ENCODE measurements at regions not wholly inside any gene's neighbourhood (a gene's known extent, or its start where the extent isn't known, plus 50 kb on each side); places are given as distances from the start of the nearest gene placed in this dataset.

- no peaks in the 10 kb centered on the region for H4K20me1 ChIP-seq (ENCODE audit: insufficient read depth)
- no peaks in the 10 kb centered on the region for H3K36me3 ChIP-seq (ENCODE audit: insufficient read depth)
- H3K79me2 ChIP-seq (ENCODE audit: insufficient read depth, low read depth), result no peaks in the 10 kb centered on the region
- no peak overlapping the region for H2AFZ ChIP-seq (ENCODE audit: low read depth)
- H3K27ac ChIP-seq, result no peak overlapping the region
- no peaks in the 10 kb centered on the region for H3K27me3 ChIP-seq (ENCODE audit: insufficient read depth, low read depth)
- no peak overlapping the region for H3K9ac ChIP-seq
- no peak overlapping the region for H3K4me3 ChIP-seq (IDR thresholded peaks at IDR 0.05; ENCODE audit: insufficient read depth, low read depth, low read length)
- TF ChIP-seq, protein P1, sequence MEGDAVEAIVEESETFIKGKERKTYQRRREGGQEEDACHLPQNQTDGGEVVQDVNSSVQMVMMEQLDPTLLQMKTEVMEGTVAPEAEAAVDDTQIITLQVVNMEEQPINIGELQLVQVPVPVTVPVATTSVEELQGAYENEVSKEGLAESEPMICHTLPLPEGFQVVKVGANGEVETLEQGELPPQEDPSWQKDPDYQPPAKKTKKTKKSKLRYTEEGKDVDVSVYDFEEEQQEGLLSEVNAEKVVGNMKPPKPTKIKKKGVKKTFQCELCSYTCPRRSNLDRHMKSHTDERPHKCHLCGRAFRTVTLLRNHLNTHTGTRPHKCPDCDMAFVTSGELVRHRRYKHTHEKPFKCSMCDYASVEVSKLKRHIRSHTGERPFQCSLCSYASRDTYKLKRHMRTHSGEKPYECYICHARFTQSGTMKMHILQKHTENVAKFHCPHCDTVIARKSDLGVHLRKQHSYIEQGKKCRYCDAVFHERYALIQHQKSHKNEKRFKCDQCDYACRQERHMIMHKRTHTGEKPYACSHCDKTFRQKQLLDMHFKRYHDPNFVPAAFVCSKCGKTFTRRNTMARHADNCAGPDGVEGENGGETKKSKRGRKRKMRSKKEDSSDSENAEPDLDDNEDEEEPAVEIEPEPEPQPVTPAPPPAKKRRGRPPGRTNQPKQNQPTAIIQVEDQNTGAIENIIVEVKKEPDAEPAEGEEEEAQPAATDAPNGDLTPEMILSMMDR (conservative IDR thresholded peaks at IDR 0.05; ENCODE audit: low read depth, low read length), result no peak
- no peak overlapping the region for H3K4me2 ChIP-seq
- no peaks in the 10 kb centered on the region for H3K4me1 ChIP-seq (ENCODE audit: low read depth, poor library complexity, severe bottlenecking)
These were observed 137.8 kb upstream of the MSX1 start for GRCh38 chr4:4721636-4722035.

GRCh38 chr4:4720646-4721045 lies 138.8 kb upstream of the MSX1 start:
- H4K20me1 ChIP-seq (ENCODE audit: insufficient read depth), result no peaks in the 10 kb centered on the region
- H3K27me3 ChIP-seq (ENCODE audit: insufficient read depth, low read depth), result no peaks in the 10 kb centered on the region
- TF ChIP-seq, protein P1 (conservative IDR thresholded peaks at IDR 0.05; ENCODE audit: low read depth, low read length), result no peak
- no peak overlapping the region for H3K27ac ChIP-seq
- H3K4me3 ChIP-seq (IDR thresholded peaks at IDR 0.05; ENCODE audit: insufficient read depth, low read depth, low read length), result no peak overlapping the region
- H3K79me2 ChIP-seq (ENCODE audit: insufficient read depth, low read depth), result no peaks in the 10 kb centered on the region
- H3K4me1 ChIP-seq (ENCODE audit: low read depth, poor library complexity, severe bottlenecking), result no peaks in the 10 kb centered on the region
- H2AFZ ChIP-seq (ENCODE audit: low read depth), result no peak overlapping the region
- H3K9ac ChIP-seq, result no peak overlapping the region
- no peak overlapping the region for H3K4me2 ChIP-seq
- no peaks in the 10 kb centered on the region for H3K36me3 ChIP-seq (ENCODE audit: insufficient read depth)

DNA sequence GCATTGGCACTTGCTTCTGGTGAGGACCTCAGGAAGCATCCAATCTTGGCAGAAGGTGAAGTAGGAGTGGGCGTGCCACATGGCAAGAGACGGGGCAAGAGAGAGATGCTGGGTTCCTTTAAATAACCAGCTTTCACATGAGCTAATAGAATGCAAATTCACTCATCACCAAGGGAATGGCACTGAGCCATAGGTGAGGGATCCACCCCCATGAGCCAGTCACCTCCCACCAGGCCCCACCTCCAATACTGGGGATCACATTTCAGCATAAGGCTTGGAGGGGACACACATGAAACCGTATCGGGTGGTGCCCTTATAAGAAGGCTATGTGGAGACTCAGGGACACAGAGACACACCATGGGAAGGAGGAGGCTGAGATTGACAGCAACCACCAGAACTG lies 140.0 kb upstream of the MSX1 start:
- Histone ChIP-seq H3K79me2 (ENCODE audit: insufficient read depth, low read depth) (no peaks in the 10 kb centered on the region), H3K4me1 (ENCODE audit: low read depth, poor library complexity, severe bottlenecking) (no peaks in the 10 kb centered on the region), H3K27me3 (ENCODE audit: insufficient read depth, low read depth) (no peaks in the 10 kb centered on the region), H3K4me3 (IDR thresholded peaks at IDR 0.05; ENCODE audit: insufficient read depth, low read depth, low read length) (no peak overlapping the region), H3K4me2 (no peak overlapping the region), H2AFZ (ENCODE audit: low read depth) (no peak overlapping the region), H4K20me1 (ENCODE audit: insufficient read depth) (no peaks in the 10 kb centered on the region), H3K36me3 (ENCODE audit: insufficient read depth) (no peaks in the 10 kb centered on the region), H3K9ac (no peak overlapping the region), H3K27ac (no peak overlapping the region)
- TF ChIP-seq, protein P1 (conservative IDR thresholded peaks at IDR 0.05; ENCODE audit: low read depth, low read length), result no peak

GRCh38 chr4:4717692-4718091 lies 141.8 kb upstream of the MSX1 start:
- H2AFZ ChIP-seq (ENCODE audit: low read depth), result no peak overlapping the region
- H3K27me3 ChIP-seq (ENCODE audit: insufficient read depth, low read depth), result no peaks in the 10 kb centered on the region
- no peak overlapping the region for H3K9ac ChIP-seq
- no peak overlapping the region for H3K27ac ChIP-seq
- H4K20me1 ChIP-seq (ENCODE audit: insufficient read depth), result no peaks in the 10 kb centered on the region
- H3K4me1 ChIP-seq (ENCODE audit: low read depth, poor library complexity, severe bottlenecking), result no peaks in the 10 kb centered on the region
- no peak overlapping the region for H3K4me3 ChIP-seq (IDR thresholded peaks at IDR 0.05; ENCODE audit: insufficient read depth, low read depth, low read length)
- H3K36me3 ChIP-seq (ENCODE audit: insufficient read depth), result no peaks in the 10 kb centered on the region
- H3K4me2 ChIP-seq, result no peak overlapping the region
- no peaks in the 10 kb centered on the region for H3K79me2 ChIP-seq (ENCODE audit: insufficient read depth, low read depth)
- TF ChIP-seq, protein P1 (conservative IDR thresholded peaks at IDR 0.05; ENCODE audit: low read depth, low read length), result no peak
